ENCODE measurements at regions not wholly inside any gene's neighbourhood (a gene's known extent, or its start where the extent isn't known, plus 50 kb on each side); places are given as distances from the start of the nearest gene placed in this dataset.

- H3K4me1 ChIP-seq (ENCODE audit: low read depth): peaks cover 3% of the 10 kb centered on the region
- intact Hi-C loops (cut with DNase I, micrococcal nuclease): no loop called here
- ATAC-seq (no peak), DNase-seq (no peak)
- no peak for TF ChIP-seq CTCF (IDR thresholded peaks at IDR 0.05)
- peaks cover 7% of the 10 kb centered on the region for H3K9me3 ChIP-seq
- no peaks in the 10 kb centered on the region for H3K36me3 ChIP-seq (ENCODE audit: low read depth)
- no peak overlapping the region for H3K4me3 ChIP-seq
Measured at GRCh38 chr2:174659069-174659900, 61.7 kb upstream of the WIPF1 start.

GRCh38 chr2:174656676-174657176, 59.1 kb upstream of the WIPF1 start:
- DNase-seq (no peak), ATAC-seq (no peak)
- intact Hi-C loops (cut with DNase I, micrococcal nuclease): no loop called here
- Histone ChIP-seq H3K36me3 (ENCODE audit: low read depth) (no peaks in the 10 kb centered on the region), H3K4me1 (ENCODE audit: low read depth) (no peaks in the 10 kb centered on the region), H3K9me3 (peaks cover 7% of the 10 kb centered on the region), H3K4me3 (no peak overlapping the region)
- TF ChIP-seq CTCF (IDR thresholded peaks at IDR 0.05): no peak

- Histone ChIP-seq H3K4me1 (ENCODE audit: low read depth) (no peaks in the 10 kb centered on the region), H3K36me3 (ENCODE audit: low read depth) (no peaks in the 10 kb centered on the region), H3K4me3 (no peak overlapping the region), H3K9me3 (peaks cover 7% of the 10 kb centered on the region)
- no peak for TF ChIP-seq CTCF (IDR thresholded peaks at IDR 0.05)
- ATAC-seq: no peak
- DNase-seq: no peak
- intact Hi-C loops (cut with DNase I, micrococcal nuclease): no loop called here
Measured at GRCh38 chr2:174656035-174656434, 58.4 kb upstream of the WIPF1 start.

- DNase-seq (no peak), ATAC-seq (no peak)
- no peak overlapping the region for H3K4me3 ChIP-seq
- intact Hi-C loops (cut with DNase I, micrococcal nuclease): no loop called here
- no peaks in the 10 kb centered on the region for H3K36me3 ChIP-seq (ENCODE audit: low read depth)
- no peak for TF ChIP-seq CTCF (IDR thresholded peaks at IDR 0.05)
- H3K9me3 ChIP-seq: peaks cover 7% of the 10 kb centered on the region
- no peaks in the 10 kb centered on the region for H3K4me1 ChIP-seq (ENCODE audit: low read depth)
Measured at GRCh38 chr2:174654419-174654941, 56.9 kb upstream of the WIPF1 start.

GRCh38 chr2:174648896-174649295, 51.3 kb upstream of the WIPF1 start:
- H3K4me3 ChIP-seq: no peak overlapping the region
- ATAC-seq (no peak), DNase-seq (no peak)
- peaks cover 3% of the 10 kb centered on the region for H3K9me3 ChIP-seq
- intact Hi-C loops (cut with DNase I, micrococcal nuclease): no loop called here
- H3K4me1 ChIP-seq (ENCODE audit: low read depth): no peaks in the 10 kb centered on the region
- no peaks in the 10 kb centered on the region for H3K36me3 ChIP-seq (ENCODE audit: low read depth)
- no peak for TF ChIP-seq CTCF (IDR thresholded peaks at IDR 0.05)

Data from mucosa of descending colon (tissue), 3 donors.